A673 (cell line): ENCODE measurements at regions not wholly inside any gene's neighbourhood (a gene's known extent, or its start where the extent isn't known, plus 50 kb on each side); places are given as distances from the start of the nearest gene placed in this dataset.
"Not testable (repeated sequence)": the region's sequence is repeated elsewhere in the genome, so short reads cannot be mapped to it uniquely, and the experiment has no call there.

Source experiments
- BruUV-seq: library from RNA; stranded (reverse); fragments of 400-500 nt; replicated peaks from 2 replicates; lab custom pipeline; 2021; lab: Mats Ljungman, UMichigan
- CTCF ChIA-PET: fragments of 300-600 bp; sonication (Branson Sonifier 250); formaldehyde crosslinking; loops from one replicate; lab custom pipeline; 2022; ENCODE audit warnings: antibody characterized with exemption; lab: Charles Lee
- POLR2A ChIA-PET: fragments of 300-600 bp; sonication (Branson Sonifier 250); formaldehyde crosslinking; loops from one replicate; lab custom pipeline; 2022; ENCODE audit warnings: antibody characterized with exemption; ENCODE audit not compliant: low non-redundant PET; lab: Charles Lee
- DNase-seq: peaks from one replicate; pipeline ENCODE4 v3.0.0-alpha.2; 2015; ENCODE audit warnings: low spot score
- H3K27ac ChIP-seq: fragments of 200-600 bp; sonication (generic); 2 replicates; pipeline ENCODE4 v1.5.1; 2016; ENCODE audit warnings: mixed run types, low read depth, mild to moderate bottlenecking, mixed read lengths, antibody characterized with exemption, low read length; ENCODE audit not compliant: poor library complexity, severe bottlenecking
- H3K27me3 ChIP-seq: fragments of 200-600 bp; sonication (generic); replicated peaks from 2 replicates; pipeline ENCODE4 v1.6.1; 2017; ENCODE audit warnings: mixed run types, low read depth, mild to moderate bottlenecking, mixed read lengths, antibody characterized with exemption, low read length; ENCODE audit not compliant: insufficient read depth, poor library complexity
- H3K36me3 ChIP-seq: fragments of 200-600 bp; sonication (generic); 2 replicates; pipeline ENCODE4 v1.6.1; 2016; ENCODE audit warnings: mixed run types, mild to moderate bottlenecking, mixed read lengths, antibody characterized with exemption, low read length; ENCODE audit not compliant: insufficient read depth, poor library complexity, severe bottlenecking
- H3K4me1 ChIP-seq: fragments of 200-600 bp; sonication (generic); 2 replicates; pipeline ENCODE4 v1.6.1; 2017; ENCODE audit warnings: mixed run types, mild to moderate bottlenecking, mixed read lengths, antibody characterized with exemption, low read length; ENCODE audit not compliant: insufficient read depth, poor library complexity, severe bottlenecking
- H3K4me3 ChIP-seq: fragments of 200-600 bp; sonication (generic); 2 replicates; pipeline ENCODE4 v1.5.1; 2016; ENCODE audit warnings: low read depth, mixed run types, mild to moderate bottlenecking, mixed read lengths, low read length; ENCODE audit not compliant: poor library complexity, severe bottlenecking
- H3K9me3 ChIP-seq: fragments of 200-600 bp; sonication (generic); 2 replicates; pipeline ENCODE4 v1.6.1; 2016; ENCODE audit warnings: mixed run types, low read depth, mild to moderate bottlenecking, mixed read lengths, antibody characterized with exemption, low read length; ENCODE audit not compliant: poor library complexity, severe bottlenecking
- CTCF ChIP-seq: fragments of 300-800, 200-600 bp; sonication (generic); conservative IDR thresholded peaks from 2 replicates; pipeline ENCODE4 v1.5.1; 2017; ENCODE audit warnings: low read depth, mild to moderate bottlenecking, antibody characterized with exemption, low read length, moderate library complexity, mixed read lengths
- EZH2 ChIP-seq: fragments of 200-600 bp; sonication (generic); IDR thresholded peaks from 2 replicates; pipeline ENCODE4 v1.6.1; 2017; ENCODE audit warnings: borderline replicate concordance, low read depth, mild to moderate bottlenecking, mixed read lengths, antibody characterized with exemption, low read length; ENCODE audit not compliant: poor library complexity, severe bottlenecking
- intact Hi-C: fragments of 100-400 bp; cut with micrococcal nuclease; formaldehyde crosslinking; loops from one replicate; pipeline ENCODE4 v1.10.0; 2022; ENCODE audit not compliant: unreplicated experiment

GRCh38 chr4:173642509-173642908 is 112.5 kb upstream of the HAND2 start:
- BruUV-seq, result no TSS peak
- Histone ChIP-seq H3K27me3 (no peaks in the 10 kb centered on the region), H3K36me3 (no peaks in the 10 kb centered on the region), H3K27ac (no peak overlapping the region), H3K4me1 (no peaks in the 10 kb centered on the region), H3K9me3 (no peaks in the 10 kb centered on the region), H3K4me3 (no peak overlapping the region)
- intact Hi-C loops, result no loop called here
- no peak for TF ChIP-seq CTCF
- TF ChIP-seq EZH2, result no peak
- DNase-seq, result no peak
- ChIA-PET CTCF (no interaction called here), POLR2A (no interaction called here)

GRCh38 chr4:173635395-173635794 is 105.4 kb upstream of the HAND2 start:
- Histone ChIP-seq H3K4me3 (no peak overlapping the region), H3K9me3 (peaks cover 17% of the 10 kb centered on the region), H3K27me3 (no peaks in the 10 kb centered on the region), H3K27ac (no peak overlapping the region), H3K4me1 (no peaks in the 10 kb centered on the region), H3K36me3 (no peaks in the 10 kb centered on the region)
- ChIA-PET CTCF (no interaction called here), POLR2A (no interaction called here)
- BruUV-seq, result no TSS peak
- intact Hi-C loops, result no loop called here
- DNase-seq, result no peak
- TF ChIP-seq EZH2, result no peak
- no peak for TF ChIP-seq CTCF

- no peak for DNase-seq
- no peak overlapping the region for H3K27ac ChIP-seq
- intact Hi-C loops, result no loop called here
- BruUV-seq, result no TSS peak
- H3K9me3 ChIP-seq, result peaks cover 22% of the 10 kb centered on the region
- H3K36me3 ChIP-seq, result no peaks in the 10 kb centered on the region
- no peaks in the 10 kb centered on the region for H3K27me3 ChIP-seq
- no peaks in the 10 kb centered on the region for H3K4me1 ChIP-seq
- TF ChIP-seq CTCF, result no peak
- no peak for TF ChIP-seq EZH2
- CTCF ChIA-PET, result no interaction called here
- POLR2A ChIA-PET, result no interaction called here
- no peak overlapping the region for H3K4me3 ChIP-seq
Measured at GRCh38 chr4:173626277-173626676, 96.2 kb upstream of the HAND2 start.

GRCh38 chr4:173618648-173619047 is 88.6 kb upstream of the HAND2 start:
- H3K27ac ChIP-seq, POLR2A ChIA-PET, H3K36me3 ChIP-seq, BruUV-seq, H3K27me3 ChIP-seq, intact Hi-C loops, H3K4me1 ChIP-seq, H3K4me3 ChIP-seq, H3K9me3 ChIP-seq, DNase-seq, CTCF ChIA-PET: not testable (repeated sequence)
